IMR-90 (cell line): ENCODE measurements at regions not wholly inside any gene's neighbourhood (a gene's known extent, or its start where the extent isn't known, plus 50 kb on each side); places are given as distances from the start of the nearest gene placed in this dataset.

Experiments
- ATAC-seq: fragments of 200-7000 bp; cut with Tn5 transposase; 2 replicates; pipeline ENCODE4 v1.9.1; 2020; ENCODE audit warnings: low read depth, mild to moderate bottlenecking, moderate library complexity
- BruUV-seq: library from RNA; stranded (reverse); fragments of 400-500 nt; replicated peaks from 2 replicates; lab custom pipeline; 2021; lab: Mats Ljungman, UMichigan
- CTCF ChIA-PET: fragments of 300-600 bp; formaldehyde crosslinking; extraction: SDS; loops from one replicate; lab custom pipeline; 2021; ENCODE audit warnings: antibody characterized with exemption; lab: Yijun Ruan, JAX
- POLR2A ChIA-PET: fragments of 300-600 bp; sonication (Branson Sonifier 250); formaldehyde crosslinking; loops from one replicate; lab custom pipeline; 2022; ENCODE audit warnings: antibody characterized with exemption; ENCODE audit not compliant: unreplicated experiment; lab: Charles Lee
- DNase-seq: peaks from one replicate; pipeline ENCODE4 v3.0.0; 2013
- H2AFZ ChIP-seq: replicated peaks from 2 replicates; pipeline ENCODE3; 2013; ENCODE audit warnings: low read length, mild to moderate bottlenecking; ENCODE audit not compliant: poor library complexity
- H2AK5ac ChIP-seq: 2 replicates; pipeline ENCODE4 v1.6.1; 2013; ENCODE audit warnings: low read depth, low read length, inconsistent platforms
- H2AK9ac ChIP-seq: replicated peaks from 2 replicates; pipeline ENCODE3; 2013; ENCODE audit warnings: mild to moderate bottlenecking, low read depth, low read length, moderate library complexity; ENCODE audit not compliant: poor library complexity
- H2BK120ac ChIP-seq: 2 replicates; pipeline ENCODE4 v1.6.1; 2013; ENCODE audit warnings: low read depth, low read length, inconsistent platforms
- H2BK15ac ChIP-seq: 3 replicates; pipeline ENCODE4 v1.6.1; 2013; ENCODE audit warnings: low read depth, low read length, inconsistent platforms
- H2BK20ac ChIP-seq: 2 replicates; pipeline ENCODE4 v1.6.1; 2013; ENCODE audit warnings: low read depth, mild to moderate bottlenecking, inconsistent platforms, low read length, moderate library complexity
- H2BK5ac ChIP-seq: 2 replicates; pipeline ENCODE4 v1.6.1; 2013; ENCODE audit warnings: mild to moderate bottlenecking, low read depth, low read length, inconsistent platforms; ENCODE audit not compliant: poor library complexity, severe bottlenecking
- H3K14ac ChIP-seq: replicated peaks from 2 replicates; pipeline ENCODE4 v1.6.1; 2013; ENCODE audit warnings: low read depth, low read length, inconsistent platforms
- H3K18ac ChIP-seq: 2 replicates; pipeline ENCODE4 v1.6.1; 2013; ENCODE audit warnings: low read depth, low read length, control low read depth
- H3K23ac ChIP-seq: 2 replicates; pipeline ENCODE4 v1.6.1; 2013; ENCODE audit warnings: low read depth, low read length, inconsistent platforms
- H3K27ac ChIP-seq: 2 replicates; pipeline ENCODE4 v1.5.1; 2013; ENCODE audit warnings: mild to moderate bottlenecking, control low read depth, low read length; ENCODE audit not compliant: insufficient read depth
- H3K27me3 ChIP-seq: 2 replicates; pipeline ENCODE4 v1.6.1; 2013; ENCODE audit warnings: low read length; ENCODE audit not compliant: control insufficient read depth, insufficient read depth
- H3K36me3 ChIP-seq: 2 replicates; pipeline ENCODE4 v1.6.1; 2013; ENCODE audit warnings: low read length, mixed read lengths; ENCODE audit not compliant: control insufficient read depth, insufficient read depth
- H3K4ac ChIP-seq: 2 replicates; pipeline ENCODE4 v1.6.1; 2013; ENCODE audit warnings: low read depth, low read length, inconsistent platforms
- H3K4me1 ChIP-seq: 2 replicates; pipeline ENCODE4 v1.6.1; 2013; ENCODE audit warnings: low read length, mixed read lengths; ENCODE audit not compliant: control insufficient read depth, insufficient read depth
- H3K4me2 ChIP-seq: 2 replicates; pipeline ENCODE4 v1.6.1; 2013; ENCODE audit warnings: low read depth, mild to moderate bottlenecking, control low read depth, low read length, moderate library complexity
- H3K4me3 ChIP-seq: 2 replicates; pipeline ENCODE4 v1.5.1; 2013; ENCODE audit warnings: low read depth, mild to moderate bottlenecking, control low read depth, low read length, moderate library complexity; ENCODE audit not compliant: insufficient read depth
- H3K56ac ChIP-seq: 2 replicates; pipeline ENCODE4 v1.6.1; 2013; ENCODE audit warnings: low read length, inconsistent platforms; ENCODE audit not compliant: insufficient read depth; ENCODE audit errors: extremely low read depth
- H3K79me1 ChIP-seq, 2 experiments: 2 replicates each; pipeline ENCODE4 v1.6.1; 2013; ENCODE audit warnings: low read length in 2 of 2, inconsistent platforms in 1 of 2, low read depth in 1 of 2
- H3K9ac ChIP-seq: 2 replicates; pipeline ENCODE4 v1.6.1; 2013; ENCODE audit warnings: low read depth, low read length, control low read depth
- H3K9me1 ChIP-seq: 2 replicates; pipeline ENCODE4 v1.6.1; 2013; ENCODE audit warnings: low read length, inconsistent platforms; ENCODE audit not compliant: insufficient read depth
- H3K9me3 ChIP-seq: 2 replicates; pipeline ENCODE4 v1.6.1; 2013; ENCODE audit warnings: low read length; ENCODE audit not compliant: control insufficient read depth, insufficient read depth
- H4K20me1 ChIP-seq: 2 replicates; pipeline ENCODE4 v1.6.1; 2013; ENCODE audit warnings: low read length, inconsistent platforms; ENCODE audit not compliant: insufficient read depth
- H4K5ac ChIP-seq: 2 replicates; pipeline ENCODE4 v1.6.1; 2013; ENCODE audit warnings: mild to moderate bottlenecking, low read depth, low read length, control low read depth
- H4K8ac ChIP-seq, 2 experiments: 2 replicates each; pipeline ENCODE4 v1.6.1; 2013; ENCODE audit warnings: low read depth in 2 of 2, low read length in 2 of 2, control low read depth in 1 of 2, inconsistent platforms in 1 of 2
- H4K91ac ChIP-seq: 2 replicates; pipeline ENCODE4 v1.6.1; 2013; ENCODE audit warnings: low read depth, low read length, inconsistent platforms; ENCODE audit not compliant: insufficient read depth
- BHLHE40 ChIP-seq: fragments of 150-350 bp; IDR thresholded peaks from 2 replicates; pipeline ENCODE4 v1.6.1; 2016; ENCODE audit warnings: mild to moderate bottlenecking, low read depth, low read length
- CHD1 ChIP-seq: IDR thresholded peaks from 2 replicates; pipeline ENCODE4 v1.6.1; 2012; ENCODE audit warnings: low read depth, low read length, improper control_type of control experiment
- ELK1 ChIP-seq: fragments of 150-350 bp; IDR thresholded peaks from 2 replicates; pipeline ENCODE4 v1.6.1; 2016; ENCODE audit warnings: low read depth, mild to moderate bottlenecking, low read length, moderate library complexity, borderline replicate concordance
- FOS ChIP-seq: fragments of 150-350 bp; IDR thresholded peaks from 2 replicates; pipeline ENCODE4 v1.6.1; 2016; ENCODE audit warnings: low read depth, low read length
- MAFK ChIP-seq: IDR thresholded peaks from 2 replicates; pipeline ENCODE4 v1.6.1; 2012; ENCODE audit warnings: low read depth, low read length, improper control_type of control experiment
- MAZ ChIP-seq: IDR thresholded peaks from 2 replicates; pipeline ENCODE4 v1.6.1; 2012; ENCODE audit warnings: low read depth, mild to moderate bottlenecking, low read length, improper control_type of control experiment, moderate library complexity, borderline replicate concordance
- NFE2L2 ChIP-seq: fragments of 150-350 bp; IDR thresholded peaks from 2 replicates; pipeline ENCODE4 v1.6.1; 2016; ENCODE audit warnings: low read depth, mild to moderate bottlenecking, low read length
- POLR2A ChIP-seq: IDR thresholded peaks from 2 replicates; pipeline ENCODE4 v1.6.1; 2012; ENCODE audit warnings: mild to moderate bottlenecking, low read depth, low read length
- RCOR1 ChIP-seq: IDR thresholded peaks from 2 replicates; pipeline ENCODE4 v1.6.1; 2012; ENCODE audit warnings: mild to moderate bottlenecking, low read length, improper control_type of control experiment; ENCODE audit not compliant: insufficient replicate concordance
- RFX5 ChIP-seq: IDR thresholded peaks from 2 replicates; pipeline ENCODE4 v1.8.0; 2012; ENCODE audit warnings: low read depth, mild to moderate bottlenecking, low read length, moderate library complexity
- SMC3 ChIP-seq: fragments of 150-350 bp; IDR thresholded peaks from 2 replicates; pipeline ENCODE4 v1.6.1; 2016; ENCODE audit warnings: low read depth, mild to moderate bottlenecking, antibody characterized with exemption, low read length, moderate library complexity
- USF2 ChIP-seq: fragments of 150-350 bp; IDR thresholded peaks from 2 replicates; pipeline ENCODE4 v1.6.1; 2017; ENCODE audit warnings: mild to moderate bottlenecking, antibody characterized with exemption, low read length, low read depth
- WGBS, 2 experiments: methylation state at CpG; one replicate each; pipeline versions ENCODE4 v1.1.5 to v1.1.7; 2013; ENCODE audit warnings: missing lambda C conversion rate in 2 of 2; ENCODE audit not compliant: insufficient read length in 1 of 2; ENCODE audit errors: extremely low coverage in 2 of 2; 5-methylcytosine and 5-hydroxymethylcytosine counted together
- dilution Hi-C: fragments of 300-500 bp; cut with HindIII; formaldehyde crosslinking; loops from one replicate; pipeline ENCODE4 v1.14.3; 2018; ENCODE audit warnings: low sequenced_read_pairs; ENCODE audit not compliant: unreplicated experiment
- in situ Hi-C: fragments of 300-500 bp; cut with MboI; formaldehyde crosslinking; loops from 3 replicates; pipeline ENCODE4 v1.14.3; 2019; ENCODE audit warnings: low sequenced_read_pairs, inconsistent platforms, mixed read lengths
- intact Hi-C: fragments of 100-400 bp; cut with micrococcal nuclease; formaldehyde crosslinking; loops from 2 replicates; pipeline ENCODE4 v1.10.0; 2022
- TF ChIP-seq, protein P1 (sequence below): conservative IDR thresholded peaks from 2 replicates; pipeline ENCODE4 v1.5.1; 2012; ENCODE audit warnings: mild to moderate bottlenecking, low read depth, low read length, improper control_type of control experiment

GRCh38 chr12:97380440-97380839 lies 82.2 kb upstream of the RMST start:
- Histone ChIP-seq H3K18ac (no peak overlapping the region), H3K27me3 (no peaks in the 10 kb centered on the region), H4K20me1 (no peaks in the 10 kb centered on the region), H3K14ac (no peak overlapping the region), H2BK15ac (no peak overlapping the region), H3K4me1 (no peaks in the 10 kb centered on the region), H3K9me3 (peaks cover 2% of the 10 kb centered on the region; the same call in 1 of the 2 replicates), H3K4me2 (no peak overlapping the region), H2BK120ac (no peak overlapping the region), H2AK9ac (no peak overlapping the region), H3K4ac (no peak overlapping the region), H4K8ac (no peak overlapping the region), H3K4me3 (no peak overlapping the region), H4K91ac (no peak overlapping the region), H2AFZ (no peak overlapping the region), H3K9me1 (no peaks in the 10 kb centered on the region), H2BK20ac (no peak overlapping the region), H2BK5ac (no peak overlapping the region), H3K56ac (no peak overlapping the region), H4K5ac (no peak overlapping the region), H3K79me1 (no peaks in the 10 kb centered on the region), H3K23ac (no peak overlapping the region), H3K27ac (no peak overlapping the region), H3K36me3 (no peaks in the 10 kb centered on the region), H2AK5ac (no peak overlapping the region), H3K9ac (no peak overlapping the region)
- dilution Hi-C loops, result no loop called here
- DNase-seq (no peak), ATAC-seq (no peak)
- in situ Hi-C loops, result no loop called here
- no peak for TF ChIP-seq MAZ
- no peak for TF ChIP-seq ELK1
- TF ChIP-seq CHD1, result no peak
- TF ChIP-seq RCOR1, result no peak
- no peak for TF ChIP-seq FOS
- no peak for TF ChIP-seq BHLHE40
- no peak for TF ChIP-seq MAFK
- no peak for TF ChIP-seq SMC3
- TF ChIP-seq NFE2L2, result no peak
- TF ChIP-seq RFX5, result no peak
- no peak for TF ChIP-seq POLR2A
- TF ChIP-seq, protein P1, sequence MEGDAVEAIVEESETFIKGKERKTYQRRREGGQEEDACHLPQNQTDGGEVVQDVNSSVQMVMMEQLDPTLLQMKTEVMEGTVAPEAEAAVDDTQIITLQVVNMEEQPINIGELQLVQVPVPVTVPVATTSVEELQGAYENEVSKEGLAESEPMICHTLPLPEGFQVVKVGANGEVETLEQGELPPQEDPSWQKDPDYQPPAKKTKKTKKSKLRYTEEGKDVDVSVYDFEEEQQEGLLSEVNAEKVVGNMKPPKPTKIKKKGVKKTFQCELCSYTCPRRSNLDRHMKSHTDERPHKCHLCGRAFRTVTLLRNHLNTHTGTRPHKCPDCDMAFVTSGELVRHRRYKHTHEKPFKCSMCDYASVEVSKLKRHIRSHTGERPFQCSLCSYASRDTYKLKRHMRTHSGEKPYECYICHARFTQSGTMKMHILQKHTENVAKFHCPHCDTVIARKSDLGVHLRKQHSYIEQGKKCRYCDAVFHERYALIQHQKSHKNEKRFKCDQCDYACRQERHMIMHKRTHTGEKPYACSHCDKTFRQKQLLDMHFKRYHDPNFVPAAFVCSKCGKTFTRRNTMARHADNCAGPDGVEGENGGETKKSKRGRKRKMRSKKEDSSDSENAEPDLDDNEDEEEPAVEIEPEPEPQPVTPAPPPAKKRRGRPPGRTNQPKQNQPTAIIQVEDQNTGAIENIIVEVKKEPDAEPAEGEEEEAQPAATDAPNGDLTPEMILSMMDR, result no peak
- TF ChIP-seq USF2, result no peak
- ChIA-PET POLR2A (no interaction called here), CTCF (no interaction called here)
- no TSS peak for BruUV-seq
- no CpG with 5 or more reads among the region's 2 CpGs for WGBS, 2 experiments
- intact Hi-C loops, result no loop called here
